Effector CD8-positive, alpha-beta T cell (primary cell): ENCODE measurements at regions not wholly inside any gene's neighbourhood (a gene's known extent, or its start where the extent isn't known, plus 50 kb on each side); places are given as distances from the start of the nearest gene placed in this dataset.

Experiments
- DNase-seq: peaks from one replicate; lab custom pipeline; 2025; lab: John Stamatoyannopoulos, UW

- DNase-seq: no peak
Measured at GRCh38 chr10:89887406-89887805, 186.0 kb downstream of the KIF20B start.

- DNase-seq: no peak
Measured at GRCh38 chr10:89887830-89888229, 186.4 kb downstream of the KIF20B start.

- no peak for DNase-seq
Measured at GRCh38 chr10:89888321-89889070, 187.1 kb downstream of the KIF20B start.

GRCh38 chr10:89889606-89890005 is 188.2 kb downstream of the KIF20B start:
- no peak for DNase-seq

- DNase-seq: no peak
Measured at GRCh38 chr10:89891006-89891535, 189.7 kb downstream of the KIF20B start.

- no peak for DNase-seq
Measured at GRCh38 chr10:89894051-89894450, 192.7 kb downstream of the KIF20B start.

GRCh38 chr10:89900554-89900953 is 199.2 kb downstream of the KIF20B start:
- no peak for DNase-seq

- no peak for DNase-seq
Measured at GRCh38 chr10:89901895-89902294, 200.5 kb downstream of the KIF20B start.

GRCh38 chr10:89904755-89905154 is 203.4 kb downstream of the KIF20B start:
- DNase-seq: no peak

GRCh38 chr10:89909752-89910151 is 208.4 kb downstream of the KIF20B start:
- no peak for DNase-seq

- DNase-seq: no peak
Measured at GRCh38 chr10:89915021-89915420, 213.6 kb downstream of the KIF20B start.

- no peak for DNase-seq
Measured at GRCh38 chr10:89915968-89916367, 214.6 kb downstream of the KIF20B start.

GRCh38 chr10:89916468-89917215 is 215.3 kb downstream of the KIF20B start:
- DNase-seq: no peak

GRCh38 chr10:89921403-89921802 is 220.0 kb downstream of the KIF20B start:
- no peak for DNase-seq

GRCh38 chr10:89923661-89924060 is 222.3 kb downstream of the KIF20B start:
- no peak for DNase-seq

GRCh38 chr10:89924261-89924660 is 222.9 kb downstream of the KIF20B start:
- DNase-seq: no peak

GRCh38 chr10:89926736-89927135 is 225.3 kb downstream of the KIF20B start:
- no peak for DNase-seq

GRCh38 chr10:89929282-89930026 is 228.1 kb downstream of the KIF20B start:
- DNase-seq: no peak

- no peak for DNase-seq
Measured at GRCh38 chr10:89937494-89937893, 236.1 kb downstream of the KIF20B start.

GRCh38 chr10:89940076-89940475 is 238.7 kb downstream of the KIF20B start:
- no peak for DNase-seq

- DNase-seq: no peak
Measured at GRCh38 chr10:89942217-89942616, 240.8 kb downstream of the KIF20B start.

GRCh38 chr10:89944138-89944537 is 242.7 kb downstream of the KIF20B start:
- DNase-seq: no peak
